T follicular helper cell (primary cell): ENCODE measurements at regions not wholly inside any gene's neighbourhood (a gene's known extent, or its start where the extent isn't known, plus 50 kb on each side); places are given as distances from the start of the nearest gene placed in this dataset.
"Not testable (repeated sequence)": the region's sequence is repeated elsewhere in the genome, so short reads cannot be mapped to it uniquely, and the experiment has no call there.

Experiments
- DNase-seq: peaks from one replicate; pipeline ENCODE4 v3.0.0-alpha.2; 2020; ENCODE audit warnings: low read depth

DNA sequence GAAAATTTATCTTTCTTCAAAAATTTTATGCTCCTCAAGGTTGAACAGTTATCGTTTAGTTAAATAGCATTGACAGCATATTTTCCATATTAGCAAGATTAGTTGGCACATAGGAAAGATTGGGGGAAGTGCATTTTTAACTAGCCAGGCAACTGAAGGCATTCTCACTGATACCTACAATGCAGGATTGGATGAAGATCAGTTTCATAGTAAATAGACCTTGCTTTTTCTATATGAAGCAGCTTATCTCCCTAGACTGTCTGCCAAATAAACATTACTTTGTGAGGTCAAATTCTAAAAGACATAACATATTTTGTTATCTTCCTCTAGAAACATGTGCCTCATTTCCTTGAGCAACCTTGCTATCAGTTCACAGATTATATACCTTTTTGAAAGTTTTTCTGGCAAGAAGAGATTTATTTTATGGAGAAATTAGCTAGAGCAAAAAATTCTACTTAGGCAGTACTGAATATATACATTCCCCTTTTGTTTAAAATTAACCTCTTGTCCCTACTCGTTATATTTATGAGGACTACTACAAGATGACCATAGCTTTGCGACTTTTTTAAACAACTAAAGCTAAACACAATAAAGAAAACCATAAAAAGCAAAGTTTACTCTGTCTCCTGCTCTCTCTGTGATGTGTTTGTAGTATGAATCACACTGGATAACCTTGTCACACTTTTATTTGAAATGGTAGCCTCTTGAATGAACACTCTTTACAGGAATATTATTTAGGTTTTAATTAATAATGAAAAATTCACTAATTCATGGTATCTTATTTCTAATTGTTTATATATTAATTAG, 654.9 kb upstream of the TBL1XR1 start:
- no peak for DNase-seq

DNA sequence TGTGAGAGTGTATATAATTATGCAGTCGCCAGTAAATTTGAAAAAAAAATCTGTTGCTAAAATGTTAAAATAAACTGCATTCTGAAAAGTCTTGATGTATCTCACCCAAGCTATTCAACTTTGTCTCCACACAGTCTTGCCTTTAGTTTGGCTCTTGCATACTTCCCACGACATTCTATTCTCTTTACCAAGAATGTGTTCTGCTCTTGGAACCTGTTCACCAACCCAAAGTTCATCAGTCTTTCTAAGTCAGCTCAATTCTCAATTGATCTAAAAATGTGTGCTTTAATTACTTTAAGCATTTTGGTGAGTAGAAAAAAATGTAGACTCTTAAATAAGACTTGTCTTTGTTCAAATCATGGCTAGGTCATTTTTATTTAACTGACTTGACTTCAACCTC, 657.7 kb upstream of the TBL1XR1 start:
- no peak for DNase-seq

GRCh38 chr3:177860184-177860583, 662.9 kb upstream of the TBL1XR1 start:
- DNase-seq = no peak

DNA sequence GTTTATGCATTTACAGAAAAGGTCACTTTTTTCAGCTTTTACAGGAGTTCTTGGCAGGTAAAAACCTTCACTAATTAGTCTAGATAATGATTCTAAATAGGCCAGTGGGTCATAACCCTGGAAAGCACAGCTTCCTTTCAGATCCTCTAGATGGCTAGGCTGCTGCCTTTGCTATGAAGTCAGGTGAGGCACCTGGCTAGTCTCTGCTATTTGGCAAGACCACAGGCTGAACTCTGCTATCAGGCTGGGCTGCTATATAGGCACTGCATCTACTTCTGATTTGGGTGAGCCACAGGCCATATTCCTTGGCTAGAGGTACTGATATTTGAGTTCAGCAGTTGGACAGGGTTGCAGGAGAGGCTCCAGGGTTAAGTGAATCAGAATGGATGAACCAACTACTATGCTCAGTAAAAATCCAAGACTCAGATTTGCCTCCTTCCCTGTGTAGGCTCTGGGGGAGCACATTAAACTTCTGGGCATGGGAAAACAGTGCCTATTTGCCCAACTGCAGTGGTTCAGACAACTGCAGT, 665.7 kb upstream of the TBL1XR1 start:
- no peak for DNase-seq

DNA sequence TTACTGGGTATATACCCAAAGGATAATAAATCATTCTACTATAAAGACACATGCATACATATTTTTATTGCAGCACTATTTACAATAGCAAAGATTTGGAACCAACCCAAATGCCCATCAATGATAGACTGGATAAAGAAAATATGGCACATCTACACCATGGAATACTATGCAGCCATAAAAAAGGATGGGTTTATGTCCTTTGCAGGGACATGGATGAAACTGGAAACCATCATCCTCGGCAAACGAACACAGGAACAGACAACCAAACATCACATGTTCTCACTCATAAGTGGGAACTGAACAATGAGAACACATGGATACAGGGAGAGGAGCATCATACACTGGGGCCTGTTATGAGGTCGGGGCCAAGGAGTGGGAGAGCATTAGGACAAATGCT, 665.0 kb upstream of the KCNMB2 start:
- not testable (repeated sequence) for DNase-seq

GRCh38 chr3:177878192-177878591, 658.0 kb upstream of the KCNMB2 start:
- no peak for DNase-seq

- no peak for DNase-seq
These were observed 657.3 kb upstream of the KCNMB2 start for GRCh38 chr3:177878957-177879356.

DNA sequence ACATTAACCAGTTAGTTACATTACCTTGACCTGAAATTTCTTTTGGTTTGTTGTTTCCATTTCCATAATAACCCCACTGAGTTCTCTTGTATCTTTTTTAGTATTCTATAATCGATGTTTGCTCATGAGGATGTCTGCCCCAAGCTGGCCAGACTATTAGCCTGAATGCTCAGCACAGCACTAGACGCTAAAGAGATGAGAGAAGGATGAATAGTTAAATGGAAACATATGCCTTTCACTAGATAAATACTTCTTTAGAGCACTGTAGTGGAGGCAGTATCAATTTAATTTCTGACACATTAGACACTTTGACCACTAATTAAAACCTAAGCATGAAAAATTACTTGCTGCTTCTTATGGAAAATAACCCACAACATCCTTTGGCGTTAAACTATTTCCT, 654.9 kb upstream of the KCNMB2 start:
- DNase-seq = no peak

GRCh38 chr3:177882124-177882648, 654.0 kb upstream of the KCNMB2 start:
- no peak for DNase-seq

DNA sequence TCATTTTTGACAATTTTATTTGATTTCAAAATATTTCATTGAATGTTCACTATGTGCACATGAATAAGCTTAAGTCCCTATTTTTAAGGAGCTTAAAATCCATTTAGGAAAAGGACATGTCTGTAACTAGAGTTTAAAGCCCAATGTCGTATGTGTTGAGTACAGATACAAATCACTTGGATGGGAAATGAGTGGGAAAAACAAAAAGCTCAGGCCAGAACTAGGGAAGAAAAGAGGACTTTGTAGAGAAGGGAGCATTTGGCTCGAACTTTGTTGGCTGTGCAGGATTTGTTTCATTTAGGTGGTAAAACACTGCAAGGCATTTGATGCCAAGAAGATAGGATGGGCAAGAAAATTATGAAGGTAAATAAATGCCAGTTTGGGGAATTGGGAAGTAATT, 653.1 kb upstream of the KCNMB2 start:
- DNase-seq = no peak

GRCh38 chr3:177883957-177884356, 652.3 kb upstream of the KCNMB2 start:
- no peak for DNase-seq

- no peak for DNase-seq
These were observed 651.2 kb upstream of the KCNMB2 start for GRCh38 chr3:177885063-177885462.

- no peak for DNase-seq
These were observed 649.7 kb upstream of the KCNMB2 start for GRCh38 chr3:177886501-177886900.

GRCh38 chr3:177887475-177887874, 648.8 kb upstream of the KCNMB2 start:
- DNase-seq = no peak

- no peak for DNase-seq
These were observed 647.1 kb upstream of the KCNMB2 start for GRCh38 chr3:177889161-177889560.

DNA sequence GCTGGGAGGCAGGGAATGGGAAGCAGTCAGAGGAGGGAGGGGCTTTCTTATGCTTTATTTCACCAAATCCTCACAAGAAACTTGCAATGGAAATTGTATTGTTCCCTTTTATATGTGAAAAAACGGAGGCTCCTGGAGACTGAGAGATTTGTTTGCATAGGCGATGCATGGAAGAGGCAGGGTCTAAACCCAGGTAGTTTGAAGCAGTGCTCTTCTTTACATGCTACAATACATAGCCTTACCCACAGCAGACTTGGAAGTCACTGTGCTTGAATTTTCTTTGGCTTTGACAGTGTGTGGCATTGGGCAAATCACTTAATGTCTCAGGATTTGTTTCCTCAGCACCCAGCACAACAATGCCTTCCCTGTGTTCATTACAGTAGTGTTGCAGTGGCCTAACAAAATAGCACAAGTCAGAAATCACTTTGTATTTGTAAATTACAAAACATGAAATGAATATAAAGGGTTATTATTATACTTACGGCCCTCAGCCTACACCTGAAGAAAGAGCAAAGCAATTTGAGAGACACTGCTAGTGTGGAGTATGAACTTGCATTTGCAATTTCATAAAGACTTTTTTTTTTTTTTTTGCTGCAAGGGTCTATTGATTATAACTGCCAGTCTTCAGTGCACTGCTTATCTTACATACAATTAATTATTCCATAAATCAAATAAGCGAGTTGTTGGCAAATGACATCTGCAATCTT, 646.4 kb upstream of the KCNMB2 start:
- no peak for DNase-seq

GRCh38 chr3:177890359-177890683, 645.9 kb upstream of the KCNMB2 start:
- no peak for DNase-seq

DNA sequence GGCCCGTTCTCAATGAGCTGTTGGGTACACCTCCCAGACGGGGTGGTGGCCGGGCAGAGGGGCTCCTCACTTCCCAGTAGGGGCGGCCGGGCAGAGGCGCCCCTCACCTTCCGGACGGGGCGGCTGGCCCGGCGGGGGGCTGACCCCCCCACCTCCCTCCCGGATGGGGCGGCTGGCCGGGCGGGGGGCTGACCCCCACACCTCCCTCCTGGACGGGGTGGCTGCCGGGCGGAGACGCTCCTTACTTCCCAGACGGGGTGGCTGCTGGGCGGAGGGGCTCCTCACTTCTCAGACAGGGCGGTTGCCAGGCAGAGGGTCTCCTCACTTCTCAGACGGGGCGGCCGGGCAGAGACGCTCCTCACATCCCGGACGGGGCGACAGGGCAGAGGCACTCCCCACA, 644.7 kb upstream of the KCNMB2 start:
- DNase-seq = not testable (repeated sequence)

GRCh38 chr3:177893331-177893730, 642.9 kb upstream of the KCNMB2 start:
- no peak for DNase-seq

GRCh38 chr3:177894081-177894728, 642.0 kb upstream of the KCNMB2 start:
- no peak for DNase-seq

GRCh38 chr3:177898185-177898584, 638.1 kb upstream of the KCNMB2 start:
- no peak for DNase-seq

DNA sequence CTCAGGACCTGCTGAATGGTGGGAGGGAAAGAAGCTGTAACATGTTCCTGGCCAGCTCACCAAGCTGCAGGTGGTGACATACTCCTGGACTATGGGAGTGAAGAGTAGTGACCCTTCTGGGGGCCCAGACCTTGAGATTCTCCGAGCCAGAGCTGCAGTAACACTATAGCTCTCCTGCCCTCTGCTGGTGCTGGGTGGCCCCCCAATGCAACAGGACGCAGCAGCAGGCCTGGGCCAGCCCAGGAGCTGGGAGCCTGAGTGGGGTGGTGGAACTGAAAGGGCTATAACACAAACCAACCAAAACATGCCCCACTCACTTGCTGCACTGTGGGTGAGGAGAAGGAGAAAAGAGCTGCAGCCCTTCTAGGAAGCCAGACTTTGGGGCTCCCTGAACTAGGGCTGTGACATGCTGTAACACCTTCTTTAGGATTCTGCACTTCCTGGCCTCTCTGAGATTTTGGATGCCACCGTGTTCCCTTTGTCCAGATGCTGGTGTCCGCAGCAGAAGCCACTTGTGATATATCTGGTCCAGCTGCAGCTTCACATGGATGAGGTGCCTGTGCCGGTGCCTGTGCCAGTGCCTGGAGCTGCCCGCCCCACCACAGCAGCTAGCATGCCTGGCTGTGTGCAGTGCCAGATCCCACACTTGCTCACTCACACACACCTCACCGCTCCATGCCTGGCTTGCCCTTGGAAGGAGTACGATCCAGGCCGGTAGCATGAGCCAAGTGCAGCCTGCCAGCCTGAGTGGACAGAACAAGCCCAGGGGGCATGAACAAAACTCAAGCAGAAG, 636.8 kb upstream of the KCNMB2 start:
- no peak for DNase-seq
